ENCODE measurements at regions not wholly inside any gene's neighbourhood (a gene's known extent, or its start where the extent isn't known, plus 50 kb on each side); places are given as distances from the start of the nearest gene placed in this dataset.

GRCh38 chr14:97350415-97350814 lies 553.2 kb downstream of the VRK1 start:
- Histone ChIP-seq H3K27me3 (ENCODE audit: insufficient read depth, insufficient read length) (no peaks in the 10 kb centered on the region), H3K36me3 (ENCODE audit: insufficient read depth, insufficient read length, low read length) (no peaks in the 10 kb centered on the region), H3K9ac (ENCODE audit: insufficient read length, low read depth) (no peak overlapping the region), H3K4me3 (ENCODE audit: insufficient read length, low read depth) (no peak overlapping the region), H3K4me1 (ENCODE audit: insufficient read depth, insufficient read length) (no peaks in the 10 kb centered on the region), H3K9me3 (ENCODE audit: insufficient read depth, low read length) (no peaks in the 10 kb centered on the region; the same call in 1 of the 2 replicates)
- DNase-seq (ENCODE audit: low read depth, low spot score): no peak
- TF ChIP-seq SUZ12 (IDR thresholded peaks at IDR 0.05; ENCODE audit: extremely low read depth, insufficient read depth, insufficient read length): no peak
- TF ChIP-seq YY1 (IDR thresholded peaks at IDR 0.05; ENCODE audit: insufficient read depth, insufficient read length): no peak
- TF ChIP-seq ZNF274 (IDR thresholded peaks at IDR 0.05; ENCODE audit: low read depth, low read length): no peak

DNA sequence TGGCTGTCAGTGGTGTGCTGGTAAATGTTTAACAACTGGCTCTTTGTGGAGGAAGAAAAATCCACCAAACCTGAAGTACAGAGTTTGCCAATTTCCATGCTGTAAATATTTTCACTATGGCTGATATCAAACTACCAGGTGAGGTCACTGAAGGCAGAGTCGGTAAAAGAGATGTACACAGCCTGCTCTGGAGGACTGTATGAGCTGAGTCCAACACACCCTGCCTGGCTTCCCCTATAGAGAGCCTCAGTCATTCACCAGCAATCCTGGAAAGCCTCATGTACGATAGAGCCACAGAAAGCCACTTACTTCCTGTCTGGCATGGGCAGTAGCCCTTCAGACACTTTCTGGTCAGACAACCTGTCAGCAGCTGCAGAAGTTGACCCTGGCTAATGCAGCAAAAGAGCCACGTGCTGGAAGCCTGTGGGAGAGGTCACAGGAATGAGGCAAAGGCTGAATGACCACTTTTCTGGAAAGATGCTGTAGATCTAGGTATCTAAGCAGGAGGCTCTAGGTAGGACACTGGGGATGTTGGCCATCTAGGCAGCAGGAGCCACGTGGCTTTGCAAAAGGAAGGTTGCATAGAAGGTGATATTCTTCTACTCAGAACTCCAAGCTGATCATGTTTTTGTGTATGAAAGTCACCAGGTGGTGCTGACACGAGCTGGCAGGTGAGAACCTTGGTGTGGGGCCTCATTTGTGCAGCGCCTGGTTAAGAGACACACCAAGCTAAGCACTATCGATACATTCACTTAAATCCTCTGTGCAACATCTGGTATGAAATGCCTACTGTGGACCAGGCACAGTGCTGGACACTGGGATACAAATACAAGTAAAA lies 553.9 kb downstream of the VRK1 start:
- TF ChIP-seq YY1 (IDR thresholded peaks at IDR 0.05; ENCODE audit: insufficient read depth, insufficient read length) (no peak), ZNF274 (IDR thresholded peaks at IDR 0.05; ENCODE audit: low read depth, low read length) (no peak)
- Histone ChIP-seq H3K36me3 (ENCODE audit: insufficient read depth, insufficient read length, low read length) (no peaks in the 10 kb centered on the region), H3K27me3 (ENCODE audit: insufficient read depth, insufficient read length) (no peaks in the 10 kb centered on the region), H3K4me3 (ENCODE audit: insufficient read length, low read depth) (no peak overlapping the region), H3K9ac (ENCODE audit: insufficient read length, low read depth) (no peak overlapping the region), H3K4me1 (ENCODE audit: insufficient read depth, insufficient read length) (no peaks in the 10 kb centered on the region), H3K9me3 (ENCODE audit: insufficient read depth, low read length) (no peaks in the 10 kb centered on the region; the same call in 1 of the 2 replicates)
- DNase-seq (ENCODE audit: low read depth, low spot score): no peak

- no peak for DNase-seq (ENCODE audit: low read depth, low spot score)
- Histone ChIP-seq H3K36me3 (ENCODE audit: insufficient read depth, insufficient read length, low read length) (no peaks in the 10 kb centered on the region), H3K9ac (ENCODE audit: insufficient read length, low read depth) (no peak overlapping the region), H3K4me1 (ENCODE audit: insufficient read depth, insufficient read length) (no peaks in the 10 kb centered on the region), H3K9me3 (ENCODE audit: insufficient read depth, low read length) (no peaks in the 10 kb centered on the region), H3K4me3 (ENCODE audit: insufficient read length, low read depth) (no peak overlapping the region), H3K27me3 (ENCODE audit: insufficient read depth, insufficient read length) (no peaks in the 10 kb centered on the region)
- TF ChIP-seq YY1 (IDR thresholded peaks at IDR 0.05; ENCODE audit: insufficient read depth, insufficient read length): no peak
- TF ChIP-seq ZNF274 (IDR thresholded peaks at IDR 0.05; ENCODE audit: low read depth, low read length): no peak
- no peak for TF ChIP-seq SUZ12 (IDR thresholded peaks at IDR 0.05; ENCODE audit: extremely low read depth, insufficient read depth, insufficient read length)
Observed at GRCh38 chr14:97353102-97353501, 555.9 kb downstream of the VRK1 start.

DNA sequence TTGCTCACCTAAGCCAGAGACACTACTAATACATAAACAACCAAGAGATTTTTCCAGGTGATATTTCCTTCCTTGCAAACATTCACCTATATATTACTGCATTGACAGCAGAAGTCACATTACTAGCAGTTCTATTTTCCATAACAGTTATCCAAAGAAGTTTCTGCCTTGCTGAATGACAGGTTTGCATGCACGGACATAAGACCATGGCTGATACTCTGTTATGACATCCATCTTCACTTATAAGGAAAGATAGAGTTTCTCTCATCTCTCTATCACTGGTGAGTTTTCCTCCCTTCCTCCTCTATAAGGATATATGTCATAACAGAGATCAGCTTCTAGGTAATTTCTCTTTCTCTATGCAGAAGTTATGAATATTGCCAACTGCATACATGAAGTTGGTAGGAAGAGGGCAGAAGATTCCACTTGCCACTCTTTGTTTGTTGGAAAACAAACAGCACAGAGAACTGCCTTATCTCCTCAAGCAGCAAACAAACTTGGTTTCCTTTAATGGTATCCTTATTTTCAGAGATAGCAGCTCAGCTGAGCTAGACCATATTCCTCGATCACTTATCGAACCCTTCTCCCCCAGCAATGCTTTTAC lies 557.0 kb downstream of the VRK1 start:
- no peak for TF ChIP-seq ZNF274 (IDR thresholded peaks at IDR 0.05; ENCODE audit: low read depth, low read length)
- TF ChIP-seq YY1 (IDR thresholded peaks at IDR 0.05; ENCODE audit: insufficient read depth, insufficient read length): no peak
- TF ChIP-seq SUZ12 (IDR thresholded peaks at IDR 0.05; ENCODE audit: extremely low read depth, insufficient read depth, insufficient read length): no peak
- Histone ChIP-seq H3K27me3 (ENCODE audit: insufficient read depth, insufficient read length) (no peaks in the 10 kb centered on the region), H3K9ac (ENCODE audit: insufficient read length, low read depth) (no peak overlapping the region)

GRCh38 chr14:97359341-97359740 lies 562.2 kb downstream of the VRK1 start:
- no peaks in the 10 kb centered on the region for H3K36me3 ChIP-seq (ENCODE audit: insufficient read depth, insufficient read length, low read length)
- no peaks in the 10 kb centered on the region for H3K4me1 ChIP-seq (ENCODE audit: insufficient read depth, insufficient read length)
- no peaks in the 10 kb centered on the region for H3K9me3 ChIP-seq (ENCODE audit: insufficient read depth, low read length)
- no peak overlapping the region for H3K9ac ChIP-seq (ENCODE audit: insufficient read length, low read depth)
- TF ChIP-seq ZNF274 (IDR thresholded peaks at IDR 0.05; ENCODE audit: low read depth, low read length) (no peak), YY1 (IDR thresholded peaks at IDR 0.05; ENCODE audit: insufficient read depth, insufficient read length) (no peak), SUZ12 (IDR thresholded peaks at IDR 0.05; ENCODE audit: extremely low read depth, insufficient read depth, insufficient read length) (no peak)
- H3K4me3 ChIP-seq (ENCODE audit: insufficient read length, low read depth): no peak overlapping the region
- no peak for DNase-seq (ENCODE audit: low read depth, low spot score)
- H3K27me3 ChIP-seq (ENCODE audit: insufficient read depth, insufficient read length): no peaks in the 10 kb centered on the region

More for the DNA sequence above, 557.0 kb downstream of the VRK1 start:
- Histone ChIP-seq H3K9me3 (ENCODE audit: insufficient read depth, low read length) (no peaks in the 10 kb centered on the region), H3K36me3 (ENCODE audit: insufficient read depth, insufficient read length, low read length) (no peaks in the 10 kb centered on the region), H3K4me1 (ENCODE audit: insufficient read depth, insufficient read length) (no peaks in the 10 kb centered on the region), H3K4me3 (ENCODE audit: insufficient read length, low read depth) (no peak overlapping the region)
- no peak for DNase-seq (ENCODE audit: low read depth, low spot score)

DNA sequence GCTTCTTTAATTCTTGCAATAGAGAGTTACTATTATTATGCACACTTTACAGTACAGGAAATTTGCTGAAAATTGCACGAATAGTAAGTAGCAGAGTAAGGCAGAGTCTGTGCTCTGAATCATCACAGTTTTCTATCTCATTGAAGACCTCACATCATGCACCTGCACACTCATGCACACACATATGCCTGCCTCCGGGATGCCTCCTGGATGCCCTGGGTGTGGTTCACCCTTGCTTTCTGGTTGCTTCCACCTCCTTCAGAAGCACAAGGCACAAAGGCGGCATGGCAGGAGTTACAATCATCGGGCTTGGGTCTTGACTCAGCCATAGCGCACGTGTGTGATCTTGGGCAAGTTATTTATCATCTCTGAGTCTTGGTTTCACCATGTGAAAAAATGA lies 564.0 kb downstream of the VRK1 start:
- Histone ChIP-seq H3K36me3 (ENCODE audit: insufficient read depth, insufficient read length, low read length) (no peaks in the 10 kb centered on the region), H3K9ac (ENCODE audit: insufficient read length, low read depth) (no peak overlapping the region), H3K9me3 (ENCODE audit: insufficient read depth, low read length) (no peaks in the 10 kb centered on the region), H3K4me1 (ENCODE audit: insufficient read depth, insufficient read length) (no peaks in the 10 kb centered on the region), H3K27me3 (ENCODE audit: insufficient read depth, insufficient read length) (no peaks in the 10 kb centered on the region), H3K4me3 (ENCODE audit: insufficient read length, low read depth) (no peak overlapping the region)
- no peak for DNase-seq (ENCODE audit: low read depth, low spot score)
- TF ChIP-seq SUZ12 (IDR thresholded peaks at IDR 0.05; ENCODE audit: extremely low read depth, insufficient read depth, insufficient read length) (no peak), YY1 (IDR thresholded peaks at IDR 0.05; ENCODE audit: insufficient read depth, insufficient read length) (no peak), ZNF274 (IDR thresholded peaks at IDR 0.05; ENCODE audit: low read depth, low read length) (no peak)

DNA sequence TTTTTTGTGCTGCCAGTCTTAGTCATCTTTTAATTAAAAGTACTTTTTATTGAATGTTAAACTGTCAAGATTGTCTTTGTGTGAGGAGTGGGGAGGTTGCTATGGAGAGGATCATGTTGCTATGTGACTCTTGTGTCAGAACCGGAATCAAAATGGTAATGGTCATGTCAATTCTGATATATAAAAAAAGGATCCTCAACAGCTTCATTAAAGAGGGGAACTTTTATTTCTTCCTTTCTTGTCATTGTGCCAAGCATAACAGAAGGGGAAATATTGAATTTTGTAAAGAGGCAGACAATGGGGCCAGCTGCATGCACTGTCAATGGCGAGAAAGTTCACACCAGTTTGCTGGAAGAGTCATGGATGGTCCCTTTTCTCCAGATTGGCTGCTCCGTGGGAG lies 564.8 kb downstream of the VRK1 start:
- no peaks in the 10 kb centered on the region for H3K36me3 ChIP-seq (ENCODE audit: insufficient read depth, insufficient read length, low read length)
- DNase-seq (ENCODE audit: low read depth, low spot score): no peak
- H3K4me1 ChIP-seq (ENCODE audit: insufficient read depth, insufficient read length): peaks cover 1% of the 10 kb centered on the region
- H3K9me3 ChIP-seq (ENCODE audit: insufficient read depth, low read length): no peaks in the 10 kb centered on the region
- no peak for TF ChIP-seq YY1 (IDR thresholded peaks at IDR 0.05; ENCODE audit: insufficient read depth, insufficient read length)
- TF ChIP-seq ZNF274 (IDR thresholded peaks at IDR 0.05; ENCODE audit: low read depth, low read length): no peak
- TF ChIP-seq SUZ12 (IDR thresholded peaks at IDR 0.05; ENCODE audit: extremely low read depth, insufficient read depth, insufficient read length): no peak
- no peak overlapping the region for H3K9ac ChIP-seq (ENCODE audit: insufficient read length, low read depth)
- H3K4me3 ChIP-seq (ENCODE audit: insufficient read length, low read depth): no peak overlapping the region
- H3K27me3 ChIP-seq (ENCODE audit: insufficient read depth, insufficient read length): no peaks in the 10 kb centered on the region
